ENCODE measurements at regions not wholly inside any gene's neighbourhood (a gene's known extent, or its start where the extent isn't known, plus 50 kb on each side); places are given as distances from the start of the nearest gene placed in this dataset.

DNA sequence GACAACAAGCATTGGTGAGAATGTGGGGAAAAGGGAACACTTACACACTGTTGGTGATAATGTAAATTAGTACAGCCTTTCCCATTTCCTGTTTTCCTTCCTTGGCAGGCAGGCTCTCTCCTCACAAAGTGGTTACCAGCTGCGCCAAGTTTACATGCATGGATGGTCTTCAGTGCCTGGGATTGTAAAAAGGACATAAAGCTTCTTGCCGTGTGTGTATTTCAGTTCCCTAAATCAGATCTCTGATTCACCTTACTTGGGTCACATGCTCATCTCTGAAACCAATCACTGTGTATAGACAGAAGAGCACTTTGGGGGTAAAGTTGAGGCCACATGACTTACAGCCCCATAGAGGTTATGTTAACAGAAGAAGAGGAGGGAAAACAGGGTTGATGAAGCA lies 92.8 kb downstream of the CAVIN4 start:
- WGBS, 2 donors (ENCODE audit: low coverage in 1 of 2): 44 to 52% methylated on average over 2 of the region's 2 CpGs
- no peak overlapping the region for H3K27ac ChIP-seq
- H3K27me3 ChIP-seq: peaks cover 12% of the 10 kb centered on the region

DNA sequence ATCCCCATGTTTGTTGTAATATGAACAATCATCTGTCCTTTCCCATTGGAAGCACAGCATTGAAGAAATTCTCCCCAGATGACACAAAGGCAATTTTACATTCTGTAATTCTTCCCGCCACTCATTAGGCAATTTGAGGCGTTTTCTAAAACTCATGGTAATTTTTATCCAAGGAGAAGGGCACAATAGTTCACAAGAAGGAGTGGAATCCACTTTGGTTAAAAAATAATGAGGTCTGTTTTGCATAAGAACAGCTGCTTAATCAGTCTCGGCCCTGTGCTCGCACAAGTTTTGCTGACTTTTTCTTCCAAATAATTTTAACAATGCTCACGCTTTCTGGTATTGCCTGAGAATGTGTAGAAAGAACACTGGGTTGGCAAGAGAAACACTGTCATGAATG lies 94.0 kb downstream of the CAVIN4 start:
- 51 to 70% methylated on average over 5 of the region's 5 CpGs for WGBS, 2 donors (ENCODE audit: low coverage in 1 of 2)
- Histone ChIP-seq H3K27ac (no peak overlapping the region), H3K4me1 (no peaks in the 10 kb centered on the region), H3K36me3 (no peaks in the 10 kb centered on the region), H3K9me3 (no peaks in the 10 kb centered on the region), H3K27me3 (peaks cover 8% of the 10 kb centered on the region), H3K4me3 (no peak overlapping the region)
- TF ChIP-seq POLR2A (IDR thresholded peaks at IDR 0.05) (no peak), EP300 (IDR thresholded peaks at IDR 0.05) (no peak), POLR2AphosphoS5 (IDR thresholded peaks at IDR 0.05) (no peak)
- TF ChIP-seq, protein P1, sequence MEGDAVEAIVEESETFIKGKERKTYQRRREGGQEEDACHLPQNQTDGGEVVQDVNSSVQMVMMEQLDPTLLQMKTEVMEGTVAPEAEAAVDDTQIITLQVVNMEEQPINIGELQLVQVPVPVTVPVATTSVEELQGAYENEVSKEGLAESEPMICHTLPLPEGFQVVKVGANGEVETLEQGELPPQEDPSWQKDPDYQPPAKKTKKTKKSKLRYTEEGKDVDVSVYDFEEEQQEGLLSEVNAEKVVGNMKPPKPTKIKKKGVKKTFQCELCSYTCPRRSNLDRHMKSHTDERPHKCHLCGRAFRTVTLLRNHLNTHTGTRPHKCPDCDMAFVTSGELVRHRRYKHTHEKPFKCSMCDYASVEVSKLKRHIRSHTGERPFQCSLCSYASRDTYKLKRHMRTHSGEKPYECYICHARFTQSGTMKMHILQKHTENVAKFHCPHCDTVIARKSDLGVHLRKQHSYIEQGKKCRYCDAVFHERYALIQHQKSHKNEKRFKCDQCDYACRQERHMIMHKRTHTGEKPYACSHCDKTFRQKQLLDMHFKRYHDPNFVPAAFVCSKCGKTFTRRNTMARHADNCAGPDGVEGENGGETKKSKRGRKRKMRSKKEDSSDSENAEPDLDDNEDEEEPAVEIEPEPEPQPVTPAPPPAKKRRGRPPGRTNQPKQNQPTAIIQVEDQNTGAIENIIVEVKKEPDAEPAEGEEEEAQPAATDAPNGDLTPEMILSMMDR (IDR thresholded peaks at IDR 0.05): no peak
- ATAC-seq: no peak

More for the DNA sequence above, 92.8 kb downstream of the CAVIN4 start:
- no peaks in the 10 kb centered on the region for H3K36me3 ChIP-seq
- TF ChIP-seq POLR2A (IDR thresholded peaks at IDR 0.05): no peak
- TF ChIP-seq, protein P1 (IDR thresholded peaks at IDR 0.05): no peak
- TF ChIP-seq POLR2AphosphoS5 (IDR thresholded peaks at IDR 0.05): no peak
- no peak for TF ChIP-seq EP300 (IDR thresholded peaks at IDR 0.05)
- H3K4me1 ChIP-seq: no peaks in the 10 kb centered on the region
- ATAC-seq: no peak
- H3K4me3 ChIP-seq: no peak overlapping the region
- no peaks in the 10 kb centered on the region for H3K9me3 ChIP-seq

DNA sequence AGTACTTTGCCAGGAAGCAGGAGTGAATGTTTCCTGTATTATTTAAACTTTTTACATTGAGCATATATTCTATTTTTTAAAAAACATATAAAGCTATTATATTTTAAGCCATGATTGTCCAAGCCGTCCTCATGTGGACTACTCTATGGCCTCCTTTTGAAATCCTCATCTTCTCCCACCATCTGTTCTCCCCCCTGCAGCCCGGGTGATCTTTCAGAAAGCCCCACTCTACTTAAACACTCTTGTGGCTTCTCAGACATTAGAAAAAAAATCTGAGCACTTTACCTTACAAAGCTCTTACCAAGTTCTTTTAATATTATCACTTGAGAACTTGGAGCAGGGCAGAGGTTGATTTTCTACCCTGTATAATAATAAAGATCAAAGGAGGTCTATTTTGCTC lies 95.4 kb downstream of the CAVIN4 start:
- H3K9me3 ChIP-seq: no peaks in the 10 kb centered on the region
- WGBS, 2 donors (ENCODE audit: low coverage in 1 of 2): 83% methylated on average over 2 of the region's 2 CpGs
- ATAC-seq: no peak
- H3K4me1 ChIP-seq: no peaks in the 10 kb centered on the region
- no peak for TF ChIP-seq POLR2A (IDR thresholded peaks at IDR 0.05)
- no peak for TF ChIP-seq EP300 (IDR thresholded peaks at IDR 0.05)
- TF ChIP-seq, protein P1 (IDR thresholded peaks at IDR 0.05): no peak
- TF ChIP-seq POLR2AphosphoS5 (IDR thresholded peaks at IDR 0.05): no peak
- no peaks in the 10 kb centered on the region for H3K36me3 ChIP-seq
- H3K27ac ChIP-seq: no peak overlapping the region
- H3K4me3 ChIP-seq: no peak overlapping the region
- no peaks in the 10 kb centered on the region for H3K27me3 ChIP-seq

DNA sequence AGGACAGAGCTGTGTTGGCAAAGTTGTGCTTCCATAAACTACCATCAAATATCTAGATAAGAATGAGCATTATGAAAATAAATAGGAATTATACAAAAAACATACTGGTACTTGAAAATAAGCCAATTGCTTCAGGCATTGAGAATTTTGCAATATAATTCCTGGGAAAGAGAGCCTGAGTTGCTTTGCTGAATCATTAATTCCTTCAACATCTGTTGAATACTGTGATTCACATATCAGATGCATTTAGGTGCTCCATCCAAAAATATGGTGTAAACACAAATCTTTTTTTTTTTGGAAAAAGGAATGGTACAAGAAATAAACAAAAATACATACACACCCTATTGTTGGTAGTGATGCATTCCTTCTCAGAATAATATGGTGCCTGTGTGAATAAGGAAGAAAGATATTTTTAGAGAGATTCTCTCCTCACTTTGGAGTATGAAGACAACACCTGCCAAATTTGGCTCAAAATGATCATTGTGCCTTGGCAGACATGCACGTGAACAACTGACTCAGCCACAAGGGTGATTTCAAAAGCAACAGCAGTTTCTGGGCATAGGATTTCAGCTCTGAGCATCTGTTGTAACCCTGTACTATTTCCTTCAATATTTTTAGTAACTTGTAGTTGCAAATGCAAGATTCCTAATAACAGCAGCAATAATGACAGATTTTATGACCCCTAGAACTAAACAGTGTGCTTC lies 96.7 kb downstream of the CAVIN4 start:
- Histone ChIP-seq H3K27ac (no peak overlapping the region), H3K4me3 (no peak overlapping the region), H3K9me3 (no peaks in the 10 kb centered on the region), H3K36me3 (no peaks in the 10 kb centered on the region), H3K4me1 (no peaks in the 10 kb centered on the region), H3K27me3 (no peaks in the 10 kb centered on the region)
- TF ChIP-seq POLR2A (IDR thresholded peaks at IDR 0.05) (no peak), POLR2AphosphoS5 (IDR thresholded peaks at IDR 0.05) (no peak), EP300 (IDR thresholded peaks at IDR 0.05) (no peak)
- TF ChIP-seq, protein P1 (IDR thresholded peaks at IDR 0.05): no peak
- 22 to 23% methylated on average over 1 of the region's 1 CpG for WGBS, 2 donors (ENCODE audit: low coverage in 1 of 2)
- ATAC-seq: no peak

DNA sequence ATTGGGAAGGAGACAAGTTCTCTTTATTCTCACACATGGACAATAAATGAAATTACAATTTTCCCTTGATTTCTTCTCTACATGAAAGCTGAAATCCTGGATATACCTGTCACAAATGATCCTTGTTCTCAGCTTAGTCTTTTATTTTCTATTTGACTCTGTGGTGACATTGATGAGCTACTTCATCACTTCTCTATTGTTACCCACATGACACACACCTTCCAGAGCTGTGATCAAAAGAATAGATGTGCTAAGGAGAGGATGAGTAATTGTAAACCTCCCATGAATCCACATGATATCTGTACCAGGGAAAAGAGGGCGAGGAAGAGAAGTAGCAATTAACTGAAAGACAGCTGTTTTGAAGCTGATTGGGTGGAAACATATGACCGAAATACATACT lies 102.0 kb downstream of the CAVIN4 start:
- Histone ChIP-seq H3K27ac (no peak overlapping the region), H3K27me3 (no peaks in the 10 kb centered on the region), H3K4me3 (no peak overlapping the region), H3K4me1 (no peaks in the 10 kb centered on the region), H3K36me3 (no peaks in the 10 kb centered on the region), H3K9me3 (no peaks in the 10 kb centered on the region)
- ATAC-seq: no peak
- 44 to 71% methylated on average over 2 of the region's 2 CpGs for WGBS, 2 donors (ENCODE audit: low coverage in 1 of 2)
- TF ChIP-seq EP300 (IDR thresholded peaks at IDR 0.05) (no peak), POLR2AphosphoS5 (IDR thresholded peaks at IDR 0.05) (no peak), POLR2A (IDR thresholded peaks at IDR 0.05) (no peak)
- TF ChIP-seq, protein P1 (IDR thresholded peaks at IDR 0.05): no peak

All from gastroesophageal sphincter (tissue), 4 donors.